SK-N-SH (cell line): ENCODE measurements at regions not wholly inside any gene's neighbourhood (a gene's known extent, or its start where the extent isn't known, plus 50 kb on each side); places are given as distances from the start of the nearest gene placed in this dataset.

Source experiments
- CHD2 ChIP-seq: fragments of 150-350 bp; IDR thresholded peaks from 2 replicates; pipeline ENCODE4 v1.6.1; 2018; ENCODE audit warnings: low read length; ENCODE audit not compliant: partially characterized antibody
- CTCF ChIP-seq: fragments of 200-600 bp; sonication (generic); IDR thresholded peaks from 2 replicates; pipeline ENCODE4 v1.6.1; 2017; ENCODE audit warnings: antibody characterized with exemption, mild to moderate bottlenecking, moderate library complexity
- EZH2phosphoT487 ChIP-seq: fragments of 200-600 bp; sonication (generic); IDR thresholded peaks from 2 replicates; pipeline ENCODE4 v1.6.1; 2017; ENCODE audit warnings: low read depth, mixed run types, mild to moderate bottlenecking, antibody characterized with exemption, moderate library complexity, borderline replicate concordance
- FOXJ3 ChIP-seq: sonication (generic); formaldehyde crosslinking; IDR thresholded peaks from 2 replicates; pipeline ENCODE4 v1.5.1; 2020; ENCODE audit warnings: mild to moderate bottlenecking, missing genetic modification reagents
- JUND ChIP-seq: IDR thresholded peaks from 2 replicates; pipeline ENCODE4 v1.4.0; 2012
- MAX ChIP-seq: IDR thresholded peaks from 2 replicates; pipeline ENCODE4 v1.4.0; 2012; ENCODE audit warnings: low read depth
- MEF2A ChIP-seq: IDR thresholded peaks from 2 replicates; pipeline ENCODE4 v1.4.0; 2012; ENCODE audit warnings: low read depth, borderline replicate concordance
- RAD21 ChIP-seq: IDR thresholded peaks from 2 replicates; pipeline ENCODE4 v1.6.1; 2012; ENCODE audit warnings: mild to moderate bottlenecking, low read length
- REST ChIP-seq: IDR thresholded peaks from 2 replicates; pipeline ENCODE4 v1.6.1; 2012; ENCODE audit warnings: mild to moderate bottlenecking, low read depth, low read length, moderate library complexity
- SIN3A ChIP-seq: IDR thresholded peaks from 2 replicates; pipeline ENCODE4 v1.6.1; 2012; ENCODE audit warnings: low read depth, mild to moderate bottlenecking, low read length, moderate library complexity, borderline replicate concordance

- TF ChIP-seq MEF2A (no peak), CTCF (no peak), RAD21 (no peak), CHD2 (no peak), EZH2phosphoT487 (no peak), MAX (no peak), REST (no peak), FOXJ3 (CRISPR knock-in tag) (no peak), JUND (no peak), SIN3A (no peak)
These were observed 130.2 kb upstream of the CTTNBP2 start for GRCh38 chr7:118003476-118003875.
